ENCODE measurements at regions not wholly inside any gene's neighbourhood (a gene's known extent, or its start where the extent isn't known, plus 50 kb on each side); places are given as distances from the start of the nearest gene placed in this dataset.

DNA sequence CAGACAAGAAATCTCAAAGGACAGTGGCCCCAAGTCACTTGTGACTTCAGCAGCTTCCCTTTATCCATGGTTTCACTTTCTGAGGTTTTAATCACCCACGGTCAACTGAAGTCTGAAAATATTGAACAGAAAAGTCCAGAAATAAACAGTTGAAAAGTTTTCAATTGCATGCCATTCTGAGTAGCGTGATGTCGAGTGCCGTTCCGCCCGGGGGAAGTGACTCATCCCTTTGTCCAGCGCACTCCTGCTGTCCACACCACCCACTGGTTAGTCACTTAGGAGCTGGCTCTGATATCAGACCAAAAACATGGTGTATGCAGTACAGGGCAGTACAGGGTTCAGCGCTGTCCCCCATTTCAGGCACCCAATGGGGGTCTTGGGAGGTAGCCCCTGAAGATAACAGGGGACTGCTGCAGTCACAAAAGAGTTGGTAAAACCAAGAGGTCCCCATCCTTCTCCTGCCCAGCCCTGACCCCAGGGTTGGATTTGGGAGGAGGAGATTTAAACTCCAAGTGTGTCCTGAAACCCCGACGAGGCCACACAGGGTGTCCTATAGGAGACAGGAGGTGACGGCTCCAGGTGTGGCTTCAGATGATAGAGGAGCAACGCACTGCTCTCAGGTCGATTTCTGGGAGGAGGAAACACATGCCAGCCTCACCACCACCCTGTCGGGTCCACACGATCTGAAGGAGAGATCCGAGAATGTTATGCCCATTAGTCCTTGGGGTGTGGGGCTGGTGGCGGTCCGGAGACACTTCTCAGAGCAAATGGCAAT lies 390.1 kb downstream of the CTTN start (continued):
- TF ChIP-seq, protein P1, sequence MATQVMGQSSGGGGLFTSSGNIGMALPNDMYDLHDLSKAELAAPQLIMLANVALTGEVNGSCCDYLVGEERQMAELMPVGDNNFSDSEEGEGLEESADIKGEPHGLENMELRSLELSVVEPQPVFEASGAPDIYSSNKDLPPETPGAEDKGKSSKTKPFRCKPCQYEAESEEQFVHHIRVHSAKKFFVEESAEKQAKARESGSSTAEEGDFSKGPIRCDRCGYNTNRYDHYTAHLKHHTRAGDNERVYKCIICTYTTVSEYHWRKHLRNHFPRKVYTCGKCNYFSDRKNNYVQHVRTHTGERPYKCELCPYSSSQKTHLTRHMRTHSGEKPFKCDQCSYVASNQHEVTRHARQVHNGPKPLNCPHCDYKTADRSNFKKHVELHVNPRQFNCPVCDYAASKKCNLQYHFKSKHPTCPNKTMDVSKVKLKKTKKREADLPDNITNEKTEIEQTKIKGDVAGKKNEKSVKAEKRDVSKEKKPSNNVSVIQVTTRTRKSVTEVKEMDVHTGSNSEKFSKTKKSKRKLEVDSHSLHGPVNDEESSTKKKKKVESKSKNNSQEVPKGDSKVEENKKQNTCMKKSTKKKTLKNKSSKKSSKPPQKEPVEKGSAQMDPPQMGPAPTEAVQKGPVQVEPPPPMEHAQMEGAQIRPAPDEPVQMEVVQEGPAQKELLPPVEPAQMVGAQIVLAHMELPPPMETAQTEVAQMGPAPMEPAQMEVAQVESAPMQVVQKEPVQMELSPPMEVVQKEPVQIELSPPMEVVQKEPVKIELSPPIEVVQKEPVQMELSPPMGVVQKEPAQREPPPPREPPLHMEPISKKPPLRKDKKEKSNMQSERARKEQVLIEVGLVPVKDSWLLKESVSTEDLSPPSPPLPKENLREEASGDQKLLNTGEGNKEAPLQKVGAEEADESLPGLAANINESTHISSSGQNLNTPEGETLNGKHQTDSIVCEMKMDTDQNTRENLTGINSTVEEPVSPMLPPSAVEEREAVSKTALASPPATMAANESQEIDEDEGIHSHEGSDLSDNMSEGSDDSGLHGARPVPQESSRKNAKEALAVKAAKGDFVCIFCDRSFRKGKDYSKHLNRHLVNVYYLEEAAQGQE (IDR thresholded peaks at IDR 0.05; ENCODE audit: borderline replicate concordance) = no peak
- TF ChIP-seq, protein P1 (CRISPR knock-in tag; IDR thresholded peaks at IDR 0.05; ENCODE audit: low read depth) = no peak
- TF ChIP-seq RUNX1 (IDR thresholded peaks at IDR 0.05; ENCODE audit: low read depth) (no peak), FOXO4 (CRISPR knock-in tag; IDR thresholded peaks at IDR 0.05) (no peak), POLR2G (IDR thresholded peaks at IDR 0.05; ENCODE audit: low read depth, low read length) (no peak), NFE2 (IDR thresholded peaks at IDR 0.05; ENCODE audit: low read depth) (no peak), ETV1 (tag; conservative IDR thresholded peaks at IDR 0.05; ENCODE audit: low read depth) (0 out of 2 replicates have a peak, but pooled peaks have one; percentile 33), EGR1 (conservative IDR thresholded peaks at IDR 0.05) (peak; percentile 45), FOXK1 (CRISPR knock-in tag; IDR thresholded peaks at IDR 0.05; ENCODE audit: borderline replicate concordance) (no peak), ESRRA (IDR thresholded peaks at IDR 0.05; ENCODE audit: borderline replicate concordance, low read depth) (no peak), ZBTB11 (CRISPR knock-in tag; IDR thresholded peaks at IDR 0.05) (no peak), ZNF408 (CRISPR knock-in tag; IDR thresholded peaks at IDR 0.05; ENCODE audit: low read depth) (no peak), HEY1 (CRISPR knock-in tag; IDR thresholded peaks at IDR 0.05; ENCODE audit: borderline replicate concordance) (no peak), SREBF2 (CRISPR knock-in tag; IDR thresholded peaks at IDR 0.05) (no peak)

All from K562 (cell line).